OCI-LY3 (cell line): ENCODE measurements at regions not wholly inside any gene's neighbourhood (a gene's known extent, or its start where the extent isn't known, plus 50 kb on each side); places are given as distances from the start of the nearest gene placed in this dataset.

Experiments used
- CTCF ChIP-seq: fragments of 200-600, 300-600 bp; sonication (generic); IDR thresholded peaks from 2 replicates; pipeline ENCODE4 v1.5.1; 2014; ENCODE audit warnings: antibody characterized with exemption, low read length, low read depth
- EZH2phosphoT487 ChIP-seq: fragments of 200-600 bp; shearing (Covaris generic); IDR thresholded peaks from 2 replicates; pipeline ENCODE4 v1.6.1; 2018; ENCODE audit warnings: antibody characterized with exemption, mixed run types, low read depth

- no peak for TF ChIP-seq CTCF
- TF ChIP-seq EZH2phosphoT487: no peak
Observed at GRCh38 chr6:43878127-43878634, 108.2 kb downstream of the VEGFA start.
